DND-41 (cell line): ENCODE measurements at regions not wholly inside any gene's neighbourhood (a gene's known extent, or its start where the extent isn't known, plus 50 kb on each side); places are given as distances from the start of the nearest gene placed in this dataset.

Experiments
- ATAC-seq: fragments of 200-7000 bp; cut with Tn5 transposase; 3 replicates; pipeline ENCODE4 v1.9.1; 2021; ENCODE audit warnings: low read depth; ENCODE audit not compliant: insufficient read depth
- DNase-seq: peaks from one replicate; pipeline ENCODE4 v3.0.0-alpha.2; 2020
- H2AFZ ChIP-seq: 2 replicates; pipeline ENCODE4 v1.6.0; 2012; ENCODE audit warnings: low read depth, low read length
- H3K27ac ChIP-seq: 2 replicates; pipeline ENCODE4 v1.5.1; 2012; ENCODE audit warnings: low read length, inconsistent platforms
- H3K27me3 ChIP-seq: fragments of 200-600 bp; sonication (generic); 2 replicates; pipeline ENCODE4 v1.6.0; 2012; ENCODE audit warnings: low read length, mild to moderate bottlenecking, inconsistent platforms; ENCODE audit not compliant: insufficient read depth, poor library complexity
- H3K36me3 ChIP-seq: 2 replicates; pipeline ENCODE4 v1.5.1; 2012; ENCODE audit warnings: low read length, inconsistent platforms; ENCODE audit not compliant: insufficient read depth
- H3K4me1 ChIP-seq: 2 replicates; pipeline ENCODE4 v1.5.1; 2012; ENCODE audit warnings: mild to moderate bottlenecking, low read length; ENCODE audit not compliant: insufficient read depth
- H3K4me2 ChIP-seq: 2 replicates; pipeline ENCODE4 v1.6.0; 2012; ENCODE audit warnings: mild to moderate bottlenecking, moderate library complexity, low read length, inconsistent platforms; ENCODE audit not compliant: insufficient read depth
- H3K4me3 ChIP-seq, 2 experiments: fragments of 200-600 bp in 1 of 2; shearing (Covaris generic) in 1 of 2; 2 replicates each; pipeline ENCODE4 v1.5.1; 2012 to 2016; ENCODE audit warnings: inconsistent platforms in 2 of 2, low read length in 2 of 2, mild to moderate bottlenecking in 2 of 2, low read depth in 1 of 2, moderate library complexity in 1 of 2
- H3K79me2 ChIP-seq: 2 replicates; pipeline ENCODE4 v1.6.0; 2012; ENCODE audit warnings: low read length, inconsistent platforms; ENCODE audit not compliant: insufficient read depth
- H3K9ac ChIP-seq: 2 replicates; pipeline ENCODE4 v1.6.0; 2012; ENCODE audit warnings: low read depth, mild to moderate bottlenecking, inconsistent platforms, low read length, moderate library complexity
- H3K9me3 ChIP-seq: 2 replicates; pipeline ENCODE4 v1.5.1; 2012; ENCODE audit warnings: low read length, moderate library complexity, mild to moderate bottlenecking, inconsistent platforms; ENCODE audit not compliant: insufficient read depth, severe bottlenecking
- H4K20me1 ChIP-seq: 2 replicates; pipeline ENCODE4 v1.6.0; 2012; ENCODE audit warnings: low read length; ENCODE audit not compliant: insufficient read depth
- EZH2 ChIP-seq: IDR thresholded peaks from 3 replicates; pipeline ENCODE4 v1.6.1; 2012; ENCODE audit warnings: borderline replicate concordance, low read depth, mild to moderate bottlenecking, moderate library complexity, low read length, inconsistent platforms; ENCODE audit not compliant: severe bottlenecking
- TF ChIP-seq, protein P1 (sequence below): IDR thresholded peaks from 2 replicates; pipeline ENCODE4 v1.5.1; 2012; ENCODE audit warnings: borderline replicate concordance, low read length, moderate library complexity, mild to moderate bottlenecking; ENCODE audit not compliant: poor library complexity, severe bottlenecking; ENCODE audit errors: extremely low read depth

- Histone ChIP-seq H3K79me2 (no peaks in the 10 kb centered on the region), H3K4me2 (no peak overlapping the region), H4K20me1 (no peaks in the 10 kb centered on the region), H3K27me3 (no peaks in the 10 kb centered on the region), H2AFZ (no peak overlapping the region), H3K36me3 (no peaks in the 10 kb centered on the region), H3K27ac (no peak overlapping the region), H3K9ac (no peak overlapping the region), H3K4me3 (no peak overlapping the region), H3K9me3 (no peaks in the 10 kb centered on the region), H3K4me1 (no peaks in the 10 kb centered on the region)
- DNase-seq (no peak), ATAC-seq (no peak)
- TF ChIP-seq, protein P1, sequence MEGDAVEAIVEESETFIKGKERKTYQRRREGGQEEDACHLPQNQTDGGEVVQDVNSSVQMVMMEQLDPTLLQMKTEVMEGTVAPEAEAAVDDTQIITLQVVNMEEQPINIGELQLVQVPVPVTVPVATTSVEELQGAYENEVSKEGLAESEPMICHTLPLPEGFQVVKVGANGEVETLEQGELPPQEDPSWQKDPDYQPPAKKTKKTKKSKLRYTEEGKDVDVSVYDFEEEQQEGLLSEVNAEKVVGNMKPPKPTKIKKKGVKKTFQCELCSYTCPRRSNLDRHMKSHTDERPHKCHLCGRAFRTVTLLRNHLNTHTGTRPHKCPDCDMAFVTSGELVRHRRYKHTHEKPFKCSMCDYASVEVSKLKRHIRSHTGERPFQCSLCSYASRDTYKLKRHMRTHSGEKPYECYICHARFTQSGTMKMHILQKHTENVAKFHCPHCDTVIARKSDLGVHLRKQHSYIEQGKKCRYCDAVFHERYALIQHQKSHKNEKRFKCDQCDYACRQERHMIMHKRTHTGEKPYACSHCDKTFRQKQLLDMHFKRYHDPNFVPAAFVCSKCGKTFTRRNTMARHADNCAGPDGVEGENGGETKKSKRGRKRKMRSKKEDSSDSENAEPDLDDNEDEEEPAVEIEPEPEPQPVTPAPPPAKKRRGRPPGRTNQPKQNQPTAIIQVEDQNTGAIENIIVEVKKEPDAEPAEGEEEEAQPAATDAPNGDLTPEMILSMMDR, result no peak
- no peak for TF ChIP-seq EZH2
Measured at GRCh38 chr16:66203476-66203875, 163.0 kb upstream of the CDH5 start.

DNA sequence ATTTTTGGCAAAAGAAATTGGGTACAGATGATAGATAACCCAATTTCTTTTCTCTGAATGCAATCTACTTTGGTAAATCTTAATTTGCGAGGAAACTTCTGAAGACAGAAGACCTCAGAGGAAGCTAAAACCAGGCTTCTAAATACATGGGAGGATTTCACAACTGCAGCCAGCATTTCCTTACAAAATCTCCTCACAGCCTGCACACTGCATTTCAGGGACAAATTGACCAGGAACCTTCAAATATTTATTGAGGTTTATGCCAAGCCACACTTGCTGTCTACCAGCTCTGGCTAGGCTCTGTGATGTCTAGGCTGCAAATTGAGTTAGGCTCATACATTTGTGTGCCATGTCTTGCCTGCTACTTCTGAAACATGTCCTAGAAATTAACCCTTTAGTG, 167.3 kb upstream of the CDH5 start:
- no peak overlapping the region for H3K27ac ChIP-seq
- no peaks in the 10 kb centered on the region for H3K79me2 ChIP-seq
- H3K9ac ChIP-seq, result no peak overlapping the region
- TF ChIP-seq, protein P1, result no peak
- no peak for TF ChIP-seq EZH2
- DNase-seq, result no peak
- H4K20me1 ChIP-seq, result no peaks in the 10 kb centered on the region
- H3K4me1 ChIP-seq, result no peaks in the 10 kb centered on the region
- no peaks in the 10 kb centered on the region for H3K9me3 ChIP-seq
- no peak overlapping the region for H2AFZ ChIP-seq
- H3K36me3 ChIP-seq, result no peaks in the 10 kb centered on the region
- no peaks in the 10 kb centered on the region for H3K27me3 ChIP-seq
- H3K4me2 ChIP-seq, result no peak overlapping the region
- H3K4me3 ChIP-seq, result no peak overlapping the region
- ATAC-seq, result no peak

- no peak overlapping the region for H3K4me2 ChIP-seq
- no peaks in the 10 kb centered on the region for H3K9me3 ChIP-seq
- H3K27ac ChIP-seq, result no peak overlapping the region
- no peak overlapping the region for H2AFZ ChIP-seq
- H3K9ac ChIP-seq, result no peak overlapping the region
- DNase-seq (no peak), ATAC-seq (no peak)
- no peak for TF ChIP-seq EZH2
- no peak overlapping the region for H3K4me3 ChIP-seq
- H3K4me1 ChIP-seq, result no peaks in the 10 kb centered on the region
- no peaks in the 10 kb centered on the region for H4K20me1 ChIP-seq
- no peaks in the 10 kb centered on the region for H3K79me2 ChIP-seq
- no peaks in the 10 kb centered on the region for H3K36me3 ChIP-seq
- no peaks in the 10 kb centered on the region for H3K27me3 ChIP-seq
Measured at GRCh38 chr16:66198641-66199040, 167.8 kb upstream of the CDH5 start.

GRCh38 chr16:66197668-66198278, 168.7 kb upstream of the CDH5 start:
- no peak for ATAC-seq
- H3K4me3 ChIP-seq, result no peak overlapping the region
- H3K9me3 ChIP-seq, result no peaks in the 10 kb centered on the region
- no peaks in the 10 kb centered on the region for H3K79me2 ChIP-seq
- no peaks in the 10 kb centered on the region for H3K36me3 ChIP-seq
- H3K4me1 ChIP-seq, result no peaks in the 10 kb centered on the region
- H2AFZ ChIP-seq, result no peak overlapping the region
- H3K9ac ChIP-seq, result no peak overlapping the region
- DNase-seq, result no peak
- H3K27ac ChIP-seq, result no peak overlapping the region
- TF ChIP-seq EZH2, result no peak
- TF ChIP-seq, protein P1, result no peak
- H3K4me2 ChIP-seq, result no peak overlapping the region
- no peaks in the 10 kb centered on the region for H3K27me3 ChIP-seq
- no peaks in the 10 kb centered on the region for H4K20me1 ChIP-seq
